ENCODE measurements at regions not wholly inside any gene's neighbourhood (a gene's known extent, or its start where the extent isn't known, plus 50 kb on each side); places are given as distances from the start of the nearest gene placed in this dataset.
A peak's percentile ranks its signal among the peaks of the same experiment; 100 is the strongest.

DNA sequence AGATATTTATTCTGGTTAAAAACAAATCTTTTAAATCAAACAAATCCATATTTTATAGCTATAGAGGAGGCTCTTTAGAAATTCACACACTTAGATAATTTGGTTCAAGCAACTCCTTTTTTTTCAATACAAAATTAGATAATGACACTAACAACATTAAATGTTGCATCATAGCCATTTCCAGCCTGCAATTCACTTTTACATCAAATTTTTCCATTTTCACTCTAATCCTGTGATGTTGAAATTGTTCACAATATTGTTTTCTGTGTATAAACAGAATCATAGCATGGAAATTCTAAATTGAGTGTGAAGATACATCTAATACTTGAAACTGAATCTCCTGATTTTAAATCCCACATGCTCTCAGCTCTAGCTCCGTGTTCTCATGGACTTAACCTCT, 482.6 kb downstream of the INHBA start:
- DNase-seq (ENCODE audit: low spot score) = no peak
- in situ Hi-C loops (cut with MboI; ENCODE audit: low sequenced_read_pairs, unreplicated experiment) = no loop called here

DNA sequence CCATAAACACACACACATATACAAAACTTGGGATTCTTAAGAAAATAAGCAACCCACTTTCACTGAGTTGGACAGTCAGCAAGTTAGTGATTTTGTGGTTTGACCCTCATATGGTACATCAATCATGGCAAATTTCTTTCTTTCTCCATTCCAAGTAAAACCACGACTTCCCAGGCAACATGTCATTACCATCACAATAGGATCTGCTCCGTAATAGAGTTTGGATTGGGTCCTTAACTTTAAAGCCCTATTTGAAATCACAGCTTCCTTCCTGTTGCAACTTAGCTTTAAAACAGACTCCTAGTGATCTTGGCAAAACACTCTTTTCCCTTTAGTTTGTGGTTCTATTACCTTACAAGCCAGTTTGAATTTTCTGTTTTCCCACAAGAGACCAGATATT, 483.6 kb downstream of the INHBA start:
- DNase-seq (ENCODE audit: low spot score) = no peak
- in situ Hi-C loops (cut with MboI; ENCODE audit: low sequenced_read_pairs, unreplicated experiment) = no loop called here
- TF ChIP-seq, protein P1, sequence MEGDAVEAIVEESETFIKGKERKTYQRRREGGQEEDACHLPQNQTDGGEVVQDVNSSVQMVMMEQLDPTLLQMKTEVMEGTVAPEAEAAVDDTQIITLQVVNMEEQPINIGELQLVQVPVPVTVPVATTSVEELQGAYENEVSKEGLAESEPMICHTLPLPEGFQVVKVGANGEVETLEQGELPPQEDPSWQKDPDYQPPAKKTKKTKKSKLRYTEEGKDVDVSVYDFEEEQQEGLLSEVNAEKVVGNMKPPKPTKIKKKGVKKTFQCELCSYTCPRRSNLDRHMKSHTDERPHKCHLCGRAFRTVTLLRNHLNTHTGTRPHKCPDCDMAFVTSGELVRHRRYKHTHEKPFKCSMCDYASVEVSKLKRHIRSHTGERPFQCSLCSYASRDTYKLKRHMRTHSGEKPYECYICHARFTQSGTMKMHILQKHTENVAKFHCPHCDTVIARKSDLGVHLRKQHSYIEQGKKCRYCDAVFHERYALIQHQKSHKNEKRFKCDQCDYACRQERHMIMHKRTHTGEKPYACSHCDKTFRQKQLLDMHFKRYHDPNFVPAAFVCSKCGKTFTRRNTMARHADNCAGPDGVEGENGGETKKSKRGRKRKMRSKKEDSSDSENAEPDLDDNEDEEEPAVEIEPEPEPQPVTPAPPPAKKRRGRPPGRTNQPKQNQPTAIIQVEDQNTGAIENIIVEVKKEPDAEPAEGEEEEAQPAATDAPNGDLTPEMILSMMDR (IDR thresholded peaks at IDR 0.05; ENCODE audit: borderline replicate concordance, control extremely low read depth, extremely low read depth, insufficient read depth, missing control alignments) = no peak

More for the DNA sequence above, 482.6 kb downstream of the INHBA start:
- TF ChIP-seq, protein P1 (IDR thresholded peaks at IDR 0.05; ENCODE audit: borderline replicate concordance, control extremely low read depth, extremely low read depth, insufficient read depth, missing control alignments) = no peak

DNA sequence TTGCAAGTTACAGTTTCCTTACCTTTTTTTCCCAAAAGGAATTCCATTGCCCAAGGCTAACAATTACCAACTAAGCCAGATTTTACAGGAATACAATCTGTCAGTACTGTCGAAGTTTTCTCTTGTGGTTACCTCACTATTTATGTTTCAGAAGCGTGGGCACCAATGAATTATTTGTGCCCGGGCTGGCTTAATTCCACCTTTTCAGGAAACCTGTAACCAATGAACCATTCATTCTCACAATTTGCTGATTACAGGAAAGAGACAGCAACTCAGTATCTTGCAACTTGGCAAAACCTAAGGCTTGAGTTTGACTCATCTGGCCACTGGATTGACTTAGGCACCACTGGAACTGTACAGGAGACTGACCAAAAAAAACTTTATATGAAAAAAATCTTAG, 485.6 kb downstream of the INHBA start:
- in situ Hi-C loops (cut with MboI; ENCODE audit: low sequenced_read_pairs, unreplicated experiment) = no loop called here
- TF ChIP-seq, protein P1 (IDR thresholded peaks at IDR 0.05; ENCODE audit: borderline replicate concordance, control extremely low read depth, extremely low read depth, insufficient read depth, missing control alignments) = no peak
- no peak for DNase-seq (ENCODE audit: low spot score)

DNA sequence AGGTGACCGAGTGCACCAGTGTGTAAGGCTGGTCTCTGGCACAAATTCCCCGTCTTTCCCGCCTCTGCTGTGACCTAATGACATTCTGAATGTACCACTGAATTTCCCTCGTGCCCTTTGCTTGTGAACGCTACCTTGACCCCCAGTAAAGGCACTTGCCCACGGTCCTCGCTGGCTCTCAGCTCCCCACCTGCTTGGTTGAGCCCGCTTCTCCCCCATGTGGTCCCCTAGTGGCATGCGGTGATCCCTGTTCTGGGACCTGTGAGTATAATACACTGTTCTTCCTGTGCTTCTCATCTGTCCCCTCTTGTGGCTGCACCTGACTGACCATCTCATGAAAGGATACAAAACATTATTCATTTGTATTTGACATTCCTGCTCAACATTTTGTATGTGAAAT, 495.7 kb downstream of the INHBA start:
- in situ Hi-C loops (cut with MboI; ENCODE audit: low sequenced_read_pairs, unreplicated experiment) = no loop called here
- no peak for DNase-seq (ENCODE audit: low spot score)
- TF ChIP-seq, protein P1 (IDR thresholded peaks at IDR 0.05; ENCODE audit: borderline replicate concordance, control extremely low read depth, extremely low read depth, insufficient read depth, missing control alignments) = no peak

DNA sequence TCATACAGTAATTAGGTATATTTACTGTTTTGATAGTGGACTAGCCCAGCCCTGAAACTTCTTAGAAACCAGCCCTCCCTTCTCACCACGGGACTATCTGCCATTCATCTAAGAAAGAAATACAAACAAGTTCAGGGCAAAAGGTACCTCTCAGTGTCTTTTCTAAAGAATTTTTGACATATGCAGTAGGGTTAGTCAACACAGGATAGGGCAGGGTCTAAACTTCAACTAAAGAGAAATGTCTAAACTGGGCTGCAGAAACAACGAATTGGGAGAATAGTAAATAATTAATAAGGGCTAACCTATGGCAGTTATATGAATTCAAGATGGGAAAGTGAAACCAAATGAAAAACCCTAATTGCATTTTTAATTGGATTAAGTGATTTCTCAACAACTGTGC, 496.6 kb downstream of the INHBA start:
- in situ Hi-C loops (cut with MboI; ENCODE audit: low sequenced_read_pairs, unreplicated experiment) = no loop called here
- no peak for DNase-seq (ENCODE audit: low spot score)
- TF ChIP-seq, protein P1 (IDR thresholded peaks at IDR 0.05; ENCODE audit: borderline replicate concordance, control extremely low read depth, extremely low read depth, insufficient read depth, missing control alignments) = no peak

DNA sequence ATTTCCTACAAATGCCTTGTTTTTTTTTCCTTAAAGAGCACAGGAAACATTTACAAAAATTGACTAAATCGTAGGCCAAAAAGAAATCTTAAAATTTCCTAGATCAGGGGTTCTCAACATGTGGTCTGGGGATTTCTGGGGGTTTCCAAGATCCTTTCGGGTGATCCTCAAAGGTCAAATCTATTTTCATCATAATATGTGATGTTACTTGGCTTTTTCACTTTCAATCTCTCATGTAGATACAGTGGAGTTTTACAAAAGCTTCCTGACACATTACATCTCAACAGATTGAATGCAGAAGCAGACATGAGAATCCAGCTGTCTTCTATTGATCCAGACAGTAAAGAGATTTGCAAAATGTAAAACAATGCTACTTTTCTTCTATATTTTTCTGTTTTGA, 497.3 kb downstream of the INHBA start:
- in situ Hi-C loops (cut with MboI; ENCODE audit: low sequenced_read_pairs, unreplicated experiment) = no loop called here
- DNase-seq (ENCODE audit: low spot score) = peak; percentile 52
- TF ChIP-seq, protein P1 (IDR thresholded peaks at IDR 0.05; ENCODE audit: borderline replicate concordance, control extremely low read depth, extremely low read depth, insufficient read depth, missing control alignments) = no peak

DNA sequence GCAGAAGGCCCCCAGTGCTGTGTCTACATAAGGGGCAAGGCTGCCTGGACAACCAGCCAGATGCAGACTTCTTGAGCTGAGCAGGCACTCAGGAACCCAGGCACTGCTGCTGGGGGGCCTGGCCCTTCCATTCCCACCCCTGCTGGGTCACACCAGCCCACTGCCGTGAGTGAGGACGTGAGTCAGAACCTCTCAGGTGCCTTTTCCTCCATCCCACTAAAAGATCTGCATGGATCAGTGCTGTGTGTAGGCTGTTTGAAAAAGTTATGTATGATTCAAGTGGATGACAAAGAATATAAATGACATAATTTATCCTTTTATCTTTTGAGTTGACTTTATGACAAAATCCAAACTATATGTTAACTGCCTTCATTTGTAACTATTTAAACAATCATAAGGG, 499.3 kb downstream of the INHBA start:
- no peak for DNase-seq (ENCODE audit: low spot score)
- in situ Hi-C loops (cut with MboI; ENCODE audit: low sequenced_read_pairs, unreplicated experiment) = no loop called here
- TF ChIP-seq, protein P1 (IDR thresholded peaks at IDR 0.05; ENCODE audit: borderline replicate concordance, control extremely low read depth, extremely low read depth, insufficient read depth, missing control alignments) = no peak

Measured in GM13976 (cell line).